GM12892 (cell line): ENCODE measurements at regions not wholly inside any gene's neighbourhood (a gene's known extent, or its start where the extent isn't known, plus 50 kb on each side); places are given as distances from the start of the nearest gene placed in this dataset.

Experiments used
- POLR2A ChIP-seq: IDR thresholded peaks from 2 replicates; pipeline ENCODE4 v1.6.1; 2011; ENCODE audit warnings: low read depth, low read length, control low read depth
- TAF1 ChIP-seq: IDR thresholded peaks from 2 replicates; pipeline ENCODE4 v1.6.1; 2011; ENCODE audit warnings: low read depth, mild to moderate bottlenecking, control low read depth, low read length, borderline replicate concordance

DNA sequence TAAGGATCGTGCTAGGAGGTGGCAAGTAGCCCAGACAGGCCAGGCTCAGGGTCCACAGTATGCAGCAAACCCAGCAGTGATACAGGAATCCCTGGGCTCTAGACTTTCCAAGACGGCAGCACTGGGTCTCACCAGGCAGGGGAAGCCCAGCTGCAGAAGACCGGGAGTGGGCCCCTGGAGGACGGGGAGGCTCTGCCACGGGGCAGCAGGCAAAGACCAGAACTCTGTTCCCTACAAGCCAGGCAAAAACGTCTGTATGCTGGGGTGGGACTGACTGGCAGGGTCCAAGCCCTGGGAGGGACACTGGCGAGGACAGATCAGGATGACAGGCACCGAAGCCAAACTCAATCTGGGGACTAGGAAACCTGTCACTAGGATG is 98.9 kb upstream of the SEC11C start:
- TF ChIP-seq POLR2A (no peak), TAF1 (no peak)
